GDM1 (cell line): ENCODE measurements at regions not wholly inside any gene's neighbourhood (a gene's known extent, or its start where the extent isn't known, plus 50 kb on each side); places are given as distances from the start of the nearest gene placed in this dataset.
"Not testable (repeated sequence)": the region's sequence is repeated elsewhere in the genome, so short reads cannot be mapped to it uniquely, and the experiment has no call there.

Source experiments
- DNase-seq: peaks from one replicate; lab custom pipeline; 2025; lab: John Stamatoyannopoulos, UW

GRCh38 chr10:31188792-31189406, 130.1 kb upstream of the ZEB1 start:
- DNase-seq = no peak

- no peak for DNase-seq
Measured at GRCh38 chr10:31190488-31190887, 128.5 kb upstream of the ZEB1 start.

GRCh38 chr10:31192475-31192874, 126.5 kb upstream of the ZEB1 start:
- DNase-seq = no peak

GRCh38 chr10:31194986-31195385, 124.0 kb upstream of the ZEB1 start:
- DNase-seq = no peak

- no peak for DNase-seq
Measured at GRCh38 chr10:31197886-31198285, 121.1 kb upstream of the ZEB1 start.

- DNase-seq = no peak
Measured at GRCh38 chr10:31204090-31204489, 114.9 kb upstream of the ZEB1 start.

- DNase-seq = no peak
Measured at GRCh38 chr10:31207636-31208035, 111.4 kb upstream of the ZEB1 start.

GRCh38 chr10:31209478-31209877, 109.5 kb upstream of the ZEB1 start:
- no peak for DNase-seq

- no peak for DNase-seq
Measured at GRCh38 chr10:31210190-31210589, 108.8 kb upstream of the ZEB1 start.

GRCh38 chr10:31213959-31214358, 105.1 kb upstream of the ZEB1 start:
- DNase-seq = no peak

- DNase-seq = no peak
Measured at GRCh38 chr10:31215052-31215451, 104.0 kb upstream of the ZEB1 start.

GRCh38 chr10:31219306-31219705, 99.7 kb upstream of the ZEB1 start:
- no peak for DNase-seq

- not testable (repeated sequence) for DNase-seq
Measured at GRCh38 chr10:31228780-31229179, 90.2 kb upstream of the ZEB1 start.

GRCh38 chr10:31239961-31240360, 79.1 kb upstream of the ZEB1 start:
- DNase-seq = no peak

GRCh38 chr10:31242902-31243301, 76.1 kb upstream of the ZEB1 start:
- peak; percentile 82 for DNase-seq

GRCh38 chr10:31251118-31251517, 67.9 kb upstream of the ZEB1 start:
- DNase-seq = not testable (repeated sequence)

GRCh38 chr10:31253237-31253636, 65.8 kb upstream of the ZEB1 start:
- DNase-seq = no peak

- no peak for DNase-seq
Measured at GRCh38 chr10:31261511-31262311, 57.3 kb upstream of the ZEB1 start.

GRCh38 chr10:31262672-31263071, 56.3 kb upstream of the ZEB1 start:
- DNase-seq = no peak

GRCh38 chr10:31263903-31264302, 55.1 kb upstream of the ZEB1 start:
- DNase-seq = no peak

GRCh38 chr10:31268444-31269303, 50.3 kb upstream of the ZEB1 start:
- no peak for DNase-seq
